Activated T-cell treated with anti-CD3 and anti-CD28 coated beads, Interleukin-2, amount 50 U/mL, for 72 hours (primary cell): ENCODE measurements at regions not wholly inside any gene's neighbourhood (a gene's known extent, or its start where the extent isn't known, plus 50 kb on each side); places are given as distances from the start of the nearest gene placed in this dataset.
"Not testable (repeated sequence)": the region's sequence is repeated elsewhere in the genome, so short reads cannot be mapped to it uniquely, and the experiment has no call there.

Experiments
- ATAC-seq, 2 donors: fragments of 150-1000 bp; cut with Tn5 transposase; replicated peaks in 1 of 2; 2 replicates each; pipeline ENCODE4 v1.10.0; 2021; ENCODE audit warnings: moderate library complexity in 2 of 2, mild to moderate bottlenecking in 1 of 2
- DNase-seq, 2 donors: peaks; one replicate each; pipeline ENCODE4 v3.0.0; 2021 to 2022; ENCODE audit warnings: mixed read lengths in 1 of 2
- H3K27ac Mint-ChIP-seq: one replicate; pipeline ENCODE4 v1.8.0; 2022; ENCODE audit warnings: mild to moderate bottlenecking, moderate library complexity, mixed read lengths
- H3K27me3 Mint-ChIP-seq: one replicate; pipeline ENCODE4 v1.8.0; 2022; ENCODE audit warnings: low read depth, mixed read lengths
- H3K36me3 Mint-ChIP-seq, 2 donors: one replicate each; pipeline ENCODE4 v1.8.0; 2022; ENCODE audit warnings: mixed read lengths in 2 of 2, mild to moderate bottlenecking in 1 of 2; ENCODE audit not compliant: insufficient read depth in 2 of 2
- H3K4me1 Mint-ChIP-seq: one replicate; pipeline ENCODE4 v1.8.0; 2022; ENCODE audit warnings: low read depth, mixed read lengths
- H3K4me3 Mint-ChIP-seq, 2 donors: one replicate each; pipeline ENCODE4 v1.8.0; 2022; ENCODE audit warnings: mild to moderate bottlenecking in 2 of 2, mixed read lengths in 2 of 2, moderate library complexity in 2 of 2
- H3K9me3 Mint-ChIP-seq, 2 donors: one replicate each; pipeline ENCODE4 v1.8.0; 2022; ENCODE audit warnings: mixed read lengths in 2 of 2

DNA sequence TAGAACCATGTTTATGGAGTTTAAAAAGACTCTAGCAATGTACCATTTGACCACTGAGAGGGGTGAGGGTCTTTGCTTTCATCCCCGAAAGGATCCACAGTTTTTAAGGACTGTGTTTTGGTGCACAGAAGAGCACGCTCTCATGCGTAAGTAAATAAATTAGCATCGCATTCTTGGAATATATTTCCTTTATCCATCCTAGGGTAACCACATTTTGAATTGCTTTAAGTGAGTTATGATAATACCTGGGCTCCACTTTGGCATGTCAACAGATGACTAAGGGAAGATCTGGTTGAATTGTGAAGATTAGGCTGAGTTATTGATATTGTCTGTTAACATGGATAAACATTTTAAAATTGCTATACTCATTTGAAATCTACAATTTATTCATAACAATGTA, 89.4 kb upstream of the EDIL3 start:
- H3K4me3 Mint-ChIP-seq, result no peak overlapping the region
- H3K9me3 Mint-ChIP-seq, result peaks cover 2 to 4% of the 10 kb centered on the region in 2 donors
- H3K4me1 Mint-ChIP-seq, result no peaks in the 10 kb centered on the region
- no peaks in the 10 kb centered on the region for H3K36me3 Mint-ChIP-seq
- DNase-seq (no peak), ATAC-seq (no peak)
- H3K27me3 Mint-ChIP-seq, result no peaks in the 10 kb centered on the region
- H3K27ac Mint-ChIP-seq, result no peak overlapping the region

DNA sequence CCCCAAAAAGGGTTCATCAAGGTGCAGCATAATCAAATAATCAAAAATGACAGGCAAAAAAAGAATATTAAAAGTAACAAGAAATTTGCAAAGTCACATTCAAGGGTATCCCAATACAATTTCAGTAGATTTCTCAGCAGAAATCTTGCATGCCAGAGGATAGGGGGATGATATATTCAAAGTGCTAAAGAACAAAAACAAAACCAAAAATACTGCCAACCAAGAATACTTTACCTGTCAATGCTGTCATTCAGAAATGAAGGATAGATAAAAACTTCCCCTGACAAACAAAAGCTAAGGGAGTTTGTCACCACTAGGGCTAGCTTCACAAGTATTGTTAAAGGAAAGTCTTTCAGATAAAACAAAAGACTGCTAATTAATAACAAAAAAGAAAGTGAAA, 68.7 kb upstream of the EDIL3 start:
- peaks cover 6 to 8% of the 10 kb centered on the region in 2 donors for H3K9me3 Mint-ChIP-seq
- H3K27ac Mint-ChIP-seq, result no peak overlapping the region
- H3K4me1 Mint-ChIP-seq, result no peaks in the 10 kb centered on the region
- H3K36me3 Mint-ChIP-seq, result peaks cover 0 to 2% of the 10 kb centered on the region in 2 donors
- no peak overlapping the region for H3K4me3 Mint-ChIP-seq
- H3K27me3 Mint-ChIP-seq, result no peaks in the 10 kb centered on the region
- DNase-seq (no peak), ATAC-seq (no peak)

GRCh38 chr5:84450617-84451414, 66.1 kb upstream of the EDIL3 start:
- no peaks in the 10 kb centered on the region for H3K27me3 Mint-ChIP-seq
- DNase-seq, result no peak
- H3K4me3 Mint-ChIP-seq, result no peak overlapping the region
- H3K36me3 Mint-ChIP-seq, result peaks cover 0 to 2% of the 10 kb centered on the region in 2 donors
- no peak for ATAC-seq
- no peak overlapping the region for H3K27ac Mint-ChIP-seq
- no peaks in the 10 kb centered on the region for H3K4me1 Mint-ChIP-seq
- peaks cover 5 to 8% of the 10 kb centered on the region in 2 donors for H3K9me3 Mint-ChIP-seq

DNA sequence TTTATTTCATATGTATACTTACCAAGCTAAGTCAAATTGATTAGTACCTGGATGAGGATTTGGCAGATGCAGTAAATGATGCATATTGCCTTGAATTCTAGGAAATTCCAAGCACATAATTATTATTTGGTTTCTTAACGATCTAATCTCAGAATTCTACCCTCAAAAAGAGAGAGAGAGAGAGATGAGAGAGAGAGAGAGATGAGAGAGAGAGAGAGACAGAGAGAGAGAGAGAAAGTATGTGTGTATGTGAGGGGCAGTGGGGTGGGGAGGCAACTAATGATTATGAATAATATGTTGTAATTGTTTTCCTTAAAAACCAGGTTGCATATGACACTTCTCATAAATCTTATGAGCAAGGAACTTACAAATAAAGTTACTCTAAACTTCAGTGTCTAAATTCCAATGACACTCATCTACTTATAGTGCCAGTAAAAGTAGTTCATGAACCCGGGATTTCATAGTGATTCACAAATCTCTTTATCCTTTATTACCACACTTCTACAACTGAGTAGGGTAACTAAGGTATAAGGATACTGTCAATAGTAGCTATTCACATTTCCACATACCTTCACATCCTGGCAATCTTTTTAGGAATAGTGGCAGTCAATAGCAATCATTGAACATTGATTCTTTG, 60.5 kb upstream of the EDIL3 start:
- DNase-seq (no peak), ATAC-seq (no peak)
- Mint-ChIP-seq H3K9me3 (peaks cover 4% of the 10 kb centered on the region in 2 donors), H3K27ac (no peak overlapping the region), H3K4me3 (no peak overlapping the region), H3K36me3 (no peaks in the 10 kb centered on the region), H3K27me3 (no peaks in the 10 kb centered on the region), H3K4me1 (no peaks in the 10 kb centered on the region)

DNA sequence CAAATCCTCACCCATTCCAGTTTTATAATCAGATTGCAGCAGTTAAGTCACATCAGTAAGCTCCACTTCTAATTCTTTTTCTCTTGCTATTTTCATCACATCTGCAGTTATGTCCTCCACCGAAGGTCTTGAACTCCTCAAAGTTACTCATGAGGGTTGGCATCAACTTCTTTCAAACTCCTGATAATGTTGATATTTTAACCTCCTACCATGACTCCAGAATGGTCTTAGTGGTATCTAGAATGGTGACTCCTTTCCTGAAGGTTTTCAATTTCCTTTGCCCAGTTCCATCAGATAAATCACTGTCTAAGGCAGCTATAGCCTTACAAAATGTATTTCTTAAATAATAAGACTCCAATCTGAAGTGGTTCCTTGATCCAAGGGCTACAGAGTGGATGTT, 53.8 kb upstream of the EDIL3 start:
- peaks cover 4 to 6% of the 10 kb centered on the region in 2 donors for H3K9me3 Mint-ChIP-seq
- no peak overlapping the region for H3K4me3 Mint-ChIP-seq
- H3K4me1 Mint-ChIP-seq, result no peaks in the 10 kb centered on the region
- no peak for DNase-seq
- no peaks in the 10 kb centered on the region for H3K36me3 Mint-ChIP-seq
- no peaks in the 10 kb centered on the region for H3K27me3 Mint-ChIP-seq
- H3K27ac Mint-ChIP-seq, result no peak overlapping the region
- no peak for ATAC-seq

- peaks cover 4 to 6% of the 10 kb centered on the region in 2 donors for H3K9me3 Mint-ChIP-seq
- no peak overlapping the region for H3K27ac Mint-ChIP-seq
- H3K4me3 Mint-ChIP-seq, result no peak overlapping the region
- H3K36me3 Mint-ChIP-seq, result no peaks in the 10 kb centered on the region
- no peaks in the 10 kb centered on the region for H3K27me3 Mint-ChIP-seq
- DNase-seq (no peak), ATAC-seq (no peak)
- no peaks in the 10 kb centered on the region for H3K4me1 Mint-ChIP-seq
Observed at GRCh38 chr5:84437673-84438315, 53.1 kb upstream of the EDIL3 start.

GRCh38 chr5:84436866-84437265, 52.2 kb upstream of the EDIL3 start:
- DNase-seq, result no peak
- H3K36me3 Mint-ChIP-seq, result no peaks in the 10 kb centered on the region
- H3K27me3 Mint-ChIP-seq, result no peaks in the 10 kb centered on the region
- H3K4me3 Mint-ChIP-seq, result no peak overlapping the region
- no peak for ATAC-seq
- no peaks in the 10 kb centered on the region for H3K4me1 Mint-ChIP-seq
- peaks cover 4 to 6% of the 10 kb centered on the region in 2 donors for H3K9me3 Mint-ChIP-seq
- H3K27ac Mint-ChIP-seq, result no peak overlapping the region

- not testable (repeated sequence) for H3K4me3 Mint-ChIP-seq, H3K9me3 Mint-ChIP-seq, DNase-seq, H3K27me3 Mint-ChIP-seq, H3K4me1 Mint-ChIP-seq, H3K27ac Mint-ChIP-seq, H3K36me3 Mint-ChIP-seq, ATAC-seq
Observed at GRCh38 chr5:84435861-84436346, 51.2 kb upstream of the EDIL3 start.
